Kidney (tissue), 13 donors: ENCODE measurements at regions not wholly inside any gene's neighbourhood (a gene's known extent, or its start where the extent isn't known, plus 50 kb on each side); places are given as distances from the start of the nearest gene placed in this dataset.

Source experiments
- DNase-seq, 5 donors: peaks; one replicate each; pipeline ENCODE4 v3.0.0-alpha.2; 2013 to 2020
- FAIRE-seq: peaks from 2 replicates; lab custom pipeline; 2012; peaks lifted over from hg19 to GRCh38; lab: Jason Lieb, UNC
- H3K27ac ChIP-seq, 2 donors: one replicate each; pipeline ENCODE4 v1.7.0; 2013; ENCODE audit warnings: low read depth in 2 of 2, low read length in 2 of 2, inconsistent platforms in 1 of 2
- H3K27me3 ChIP-seq: one replicate; pipeline ENCODE4 v1.7.1; 2013; ENCODE audit warnings: low read length, inconsistent platforms; ENCODE audit not compliant: control insufficient read depth, insufficient read depth
- H3K36me3 ChIP-seq, 3 donors: one replicate each; pipeline versions ENCODE4 v1.7.0 to v1.7.1; 2013; ENCODE audit warnings: low read length in 3 of 3, control low read depth in 1 of 3, inconsistent platforms in 1 of 3; ENCODE audit not compliant: insufficient read depth in 3 of 3, control insufficient read depth in 2 of 3
- H3K4me1 ChIP-seq, 3 donors: one replicate each; pipeline versions ENCODE4 v1.7.0 to v1.7.1; 2013; ENCODE audit warnings: low read length in 3 of 3, inconsistent platforms in 1 of 3, low read depth in 1 of 3; ENCODE audit not compliant: control insufficient read depth in 2 of 3, insufficient read depth in 2 of 3
- H3K4me3 ChIP-seq, 3 donors: one replicate each; pipeline versions ENCODE4 v1.7.0 to v1.8.1; 2013; ENCODE audit warnings: low read length in 3 of 3, control low read depth in 1 of 3, inconsistent platforms in 1 of 3
- H3K9ac ChIP-seq, 3 donors: one replicate each; pipeline versions ENCODE4 v1.7.0 to v1.7.1; 2013; ENCODE audit warnings: low read length in 3 of 3, control low read depth in 1 of 3, inconsistent platforms in 1 of 3
- H3K9me3 ChIP-seq, 3 donors: one replicate each; pipeline versions ENCODE4 v1.7.0 to v1.7.1; 2013; ENCODE audit warnings: low read length in 3 of 3, control low read depth in 1 of 3, inconsistent platforms in 1 of 3; ENCODE audit not compliant: control insufficient read depth in 2 of 3, insufficient read depth in 1 of 3
- intact Hi-C: fragments of 100-400 bp; cut with DNase I; formaldehyde crosslinking; loops from one replicate; pipeline ENCODE4 v1.11.1; 2022
- TF ChIP-seq, protein P1 (sequence below): IDR thresholded peaks from 3 replicates; pipeline ENCODE4 v1.5.1; 2012; ENCODE audit warnings: mild to moderate bottlenecking, moderate library complexity, borderline replicate concordance; ENCODE audit not compliant: insufficient read depth; ENCODE audit errors: extremely low read depth
- donor health status: control.
- donor health status: control.
- donor health status: control.
- donor health status: control.
- donor health status: control.
- donor health status: DM: yes; HTN: yes; CAD: no.
- donor health status: Normal renal cell carcinoma (clear cell type).

DNA sequence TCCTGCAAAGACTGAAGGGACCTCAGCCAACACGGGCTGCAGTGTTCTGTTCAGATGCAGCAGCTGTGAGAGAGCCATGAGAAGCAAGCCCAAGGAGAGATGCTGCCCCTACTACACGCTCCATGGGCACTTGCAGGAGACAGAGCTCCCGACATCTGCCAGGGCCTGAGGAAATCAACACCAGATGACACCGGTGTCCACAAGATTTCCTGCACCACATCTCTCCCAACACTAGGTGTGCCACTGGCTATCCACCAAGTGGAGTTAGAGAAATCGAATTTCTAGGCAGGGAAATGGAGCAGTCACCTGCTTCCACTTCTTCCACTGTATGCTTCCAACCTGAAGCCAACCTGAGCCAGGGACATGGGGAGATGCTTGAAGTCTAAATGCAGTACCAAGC is 445.3 kb downstream of the RWDD3 start:
- Histone ChIP-seq H3K9me3 (no peaks in the 10 kb centered on the region), H3K27me3 (no peaks in the 10 kb centered on the region), H3K27ac (no peak overlapping the region), H3K36me3 (no peaks in the 10 kb centered on the region), H3K9ac (no peak overlapping the region), H3K4me1 (no peaks in the 10 kb centered on the region), H3K4me3 (no peak overlapping the region)
- intact Hi-C loops, result no loop called here
- TF ChIP-seq, protein P1, sequence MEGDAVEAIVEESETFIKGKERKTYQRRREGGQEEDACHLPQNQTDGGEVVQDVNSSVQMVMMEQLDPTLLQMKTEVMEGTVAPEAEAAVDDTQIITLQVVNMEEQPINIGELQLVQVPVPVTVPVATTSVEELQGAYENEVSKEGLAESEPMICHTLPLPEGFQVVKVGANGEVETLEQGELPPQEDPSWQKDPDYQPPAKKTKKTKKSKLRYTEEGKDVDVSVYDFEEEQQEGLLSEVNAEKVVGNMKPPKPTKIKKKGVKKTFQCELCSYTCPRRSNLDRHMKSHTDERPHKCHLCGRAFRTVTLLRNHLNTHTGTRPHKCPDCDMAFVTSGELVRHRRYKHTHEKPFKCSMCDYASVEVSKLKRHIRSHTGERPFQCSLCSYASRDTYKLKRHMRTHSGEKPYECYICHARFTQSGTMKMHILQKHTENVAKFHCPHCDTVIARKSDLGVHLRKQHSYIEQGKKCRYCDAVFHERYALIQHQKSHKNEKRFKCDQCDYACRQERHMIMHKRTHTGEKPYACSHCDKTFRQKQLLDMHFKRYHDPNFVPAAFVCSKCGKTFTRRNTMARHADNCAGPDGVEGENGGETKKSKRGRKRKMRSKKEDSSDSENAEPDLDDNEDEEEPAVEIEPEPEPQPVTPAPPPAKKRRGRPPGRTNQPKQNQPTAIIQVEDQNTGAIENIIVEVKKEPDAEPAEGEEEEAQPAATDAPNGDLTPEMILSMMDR, result no peak
- DNase-seq, result no peak
- FAIRE-seq, result no peak

DNA sequence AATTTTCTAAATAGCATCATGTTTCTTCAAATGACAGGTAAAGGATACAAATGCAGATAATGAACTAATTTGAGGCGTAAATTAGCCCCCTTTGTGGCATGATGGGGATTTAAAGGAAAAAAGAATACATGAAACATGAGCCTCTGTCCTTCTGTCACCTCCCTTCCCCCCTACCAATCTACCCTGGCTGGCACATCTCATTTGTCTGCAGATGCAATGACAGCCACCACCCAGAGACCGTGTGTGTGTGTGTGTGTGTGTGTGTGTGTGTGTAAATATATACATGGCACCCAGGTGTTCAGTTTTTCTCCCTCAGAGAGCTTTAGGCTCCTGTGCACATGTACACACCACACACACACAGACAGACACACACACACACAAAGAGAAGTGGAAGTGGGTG is 451.1 kb downstream of the RWDD3 start:
- H3K4me3 ChIP-seq, result no peak overlapping the region
- no peaks in the 10 kb centered on the region for H3K9me3 ChIP-seq
- H3K4me1 ChIP-seq, result no peaks in the 10 kb centered on the region
- H3K36me3 ChIP-seq, result no peaks in the 10 kb centered on the region
- no peak for FAIRE-seq
- H3K9ac ChIP-seq, result no peak overlapping the region
- H3K27me3 ChIP-seq, result no peaks in the 10 kb centered on the region
- peak in 3 of 5 donors; percentile 5 to 12 (median 12) for DNase-seq
- TF ChIP-seq, protein P1, result no peak
- intact Hi-C loops, result no loop called here
- H3K27ac ChIP-seq, result no peak overlapping the region

DNA sequence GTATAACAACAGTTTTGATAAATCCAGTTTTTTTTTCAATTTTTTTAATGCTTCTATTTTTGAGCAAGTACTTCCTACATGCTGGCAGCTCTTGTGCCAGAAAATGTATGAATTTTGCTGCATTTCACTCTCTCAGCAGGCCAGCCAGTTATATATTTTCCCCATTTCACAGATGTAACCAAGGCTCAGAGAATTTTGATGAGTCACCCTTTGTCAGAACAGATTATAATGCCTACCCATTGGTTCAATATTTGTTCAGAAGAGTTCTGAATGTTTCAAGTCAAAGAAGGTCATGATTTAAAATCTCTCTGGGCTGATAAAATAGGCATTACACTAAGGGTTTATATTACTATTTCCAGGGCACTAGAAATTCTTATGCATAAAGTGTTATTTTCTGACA is 452.2 kb downstream of the RWDD3 start:
- Histone ChIP-seq H3K36me3 (no peaks in the 10 kb centered on the region), H3K27ac (no peak overlapping the region), H3K4me3 (no peak overlapping the region), H3K4me1 (no peaks in the 10 kb centered on the region), H3K9me3 (no peaks in the 10 kb centered on the region), H3K9ac (no peak overlapping the region), H3K27me3 (no peaks in the 10 kb centered on the region)
- TF ChIP-seq, protein P1, result no peak
- intact Hi-C loops, result no loop called here
- FAIRE-seq (no peak), DNase-seq (no peak)
